HFFc6 (cell line): ENCODE measurements at regions not wholly inside any gene's neighbourhood (a gene's known extent, or its start where the extent isn't known, plus 50 kb on each side); places are given as distances from the start of the nearest gene placed in this dataset.
A peak's percentile ranks its signal among the peaks of the same experiment; 100 is the strongest.

Experiments used
- DNase-seq: peaks from one replicate; pipeline ENCODE4 v3.0.0-alpha.2; 2018
- H3K27ac Mint-ChIP-seq: 2 replicates; pipeline ENCODE4 v1.8.0; 2020; ENCODE audit warnings: mild to moderate bottlenecking, mixed read lengths
- H3K27me3 Mint-ChIP-seq: 2 replicates; pipeline ENCODE4 v1.8.0; 2021; ENCODE audit warnings: mild to moderate bottlenecking, moderate library complexity, mixed read lengths; ENCODE audit not compliant: insufficient read depth
- H3K36me3 Mint-ChIP-seq: 2 replicates; pipeline ENCODE4 v1.8.0; 2021; ENCODE audit warnings: low read depth, mixed read lengths
- H3K4me1 Mint-ChIP-seq: 2 replicates; pipeline ENCODE4 v1.8.0; 2020; ENCODE audit warnings: low read depth, mixed read lengths
- H3K4me3 Mint-ChIP-seq: 2 replicates; pipeline ENCODE4 v1.8.0; 2020; ENCODE audit warnings: mild to moderate bottlenecking, moderate library complexity, mixed read lengths
- H3K9me3 Mint-ChIP-seq: 2 replicates; pipeline ENCODE4 v1.8.0; 2020; ENCODE audit warnings: mild to moderate bottlenecking, mixed read lengths
- TF ChIP-seq, protein P1 (sequence below): fragments of 200-600 bp; sonication (generic); IDR thresholded peaks from 2 replicates; pipeline ENCODE4 v1.5.0; 2021; ENCODE audit warnings: antibody characterized with exemption, mild to moderate bottlenecking

GRCh38 chr5:124655921-124656511 lies 90.4 kb downstream of the ZNF608 start:
- Mint-ChIP-seq H3K27ac (no peak overlapping the region), H3K27me3 (no peaks in the 10 kb centered on the region), H3K9me3 (no peaks in the 10 kb centered on the region), H3K4me1 (peaks cover 46% of the 10 kb centered on the region), H3K4me3 (no peak overlapping the region), H3K36me3 (no peaks in the 10 kb centered on the region)
- peak; percentile 79 for DNase-seq
- TF ChIP-seq, protein P1, sequence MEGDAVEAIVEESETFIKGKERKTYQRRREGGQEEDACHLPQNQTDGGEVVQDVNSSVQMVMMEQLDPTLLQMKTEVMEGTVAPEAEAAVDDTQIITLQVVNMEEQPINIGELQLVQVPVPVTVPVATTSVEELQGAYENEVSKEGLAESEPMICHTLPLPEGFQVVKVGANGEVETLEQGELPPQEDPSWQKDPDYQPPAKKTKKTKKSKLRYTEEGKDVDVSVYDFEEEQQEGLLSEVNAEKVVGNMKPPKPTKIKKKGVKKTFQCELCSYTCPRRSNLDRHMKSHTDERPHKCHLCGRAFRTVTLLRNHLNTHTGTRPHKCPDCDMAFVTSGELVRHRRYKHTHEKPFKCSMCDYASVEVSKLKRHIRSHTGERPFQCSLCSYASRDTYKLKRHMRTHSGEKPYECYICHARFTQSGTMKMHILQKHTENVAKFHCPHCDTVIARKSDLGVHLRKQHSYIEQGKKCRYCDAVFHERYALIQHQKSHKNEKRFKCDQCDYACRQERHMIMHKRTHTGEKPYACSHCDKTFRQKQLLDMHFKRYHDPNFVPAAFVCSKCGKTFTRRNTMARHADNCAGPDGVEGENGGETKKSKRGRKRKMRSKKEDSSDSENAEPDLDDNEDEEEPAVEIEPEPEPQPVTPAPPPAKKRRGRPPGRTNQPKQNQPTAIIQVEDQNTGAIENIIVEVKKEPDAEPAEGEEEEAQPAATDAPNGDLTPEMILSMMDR = no peak

DNA sequence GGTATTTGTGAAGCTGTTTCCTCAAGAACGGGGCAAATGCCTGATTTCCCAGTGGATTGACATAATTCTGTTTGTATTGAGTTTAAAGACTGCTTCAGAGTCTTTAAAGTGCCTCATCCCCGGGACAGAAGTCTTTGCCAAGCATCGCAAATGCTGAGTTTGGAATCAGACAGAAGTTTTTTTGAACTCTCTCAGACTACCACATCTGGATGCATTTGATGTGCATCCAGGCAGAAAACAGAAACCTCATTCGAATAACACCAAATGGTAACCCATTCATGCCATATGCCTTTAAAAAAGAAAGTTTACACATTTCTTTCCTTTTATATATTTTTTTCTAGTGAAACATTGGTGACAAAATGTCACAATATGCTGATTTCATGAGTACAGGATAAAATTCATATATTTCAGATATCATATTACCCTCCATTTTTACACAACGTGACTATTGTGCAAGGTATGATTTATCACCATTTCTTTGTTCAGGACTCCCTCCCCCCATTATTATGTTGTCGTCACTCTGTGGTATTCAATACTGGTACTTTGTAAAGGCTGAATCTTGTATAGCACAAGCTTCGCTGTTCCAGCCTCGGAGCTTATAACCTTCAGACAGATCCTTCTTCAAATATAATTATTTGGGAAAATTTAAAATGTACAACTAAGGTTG lies 91.1 kb downstream of the ZNF608 start:
- Mint-ChIP-seq H3K9me3 (no peaks in the 10 kb centered on the region), H3K4me1 (peaks cover 46% of the 10 kb centered on the region), H3K36me3 (no peaks in the 10 kb centered on the region), H3K27ac (no peak overlapping the region), H3K4me3 (no peak overlapping the region), H3K27me3 (no peaks in the 10 kb centered on the region)
- no peak for DNase-seq
- TF ChIP-seq, protein P1 = no peak

DNA sequence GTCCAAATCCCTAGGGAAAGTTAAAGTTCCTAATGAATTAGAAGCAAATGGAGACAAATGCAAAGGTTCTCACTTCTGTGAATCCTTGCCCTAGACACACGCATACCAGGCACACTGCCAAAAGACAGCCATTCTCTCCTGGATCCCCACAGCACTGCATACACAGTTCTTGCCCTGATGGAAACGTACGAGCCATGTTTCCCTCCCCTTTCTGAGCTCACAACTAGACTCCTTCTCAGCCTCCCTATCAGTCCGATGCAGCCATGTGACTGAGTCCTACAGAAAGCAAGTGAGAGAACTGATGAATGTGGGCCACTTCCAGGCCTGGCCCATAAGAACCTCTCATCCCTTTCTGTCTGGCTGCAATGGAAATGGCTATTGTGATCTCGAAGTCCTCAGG lies 92.0 kb downstream of the ZNF608 start:
- Mint-ChIP-seq H3K4me1 (peaks cover 46% of the 10 kb centered on the region), H3K9me3 (no peaks in the 10 kb centered on the region), H3K4me3 (no peak overlapping the region), H3K36me3 (no peaks in the 10 kb centered on the region), H3K27me3 (no peaks in the 10 kb centered on the region), H3K27ac (no peak overlapping the region)
- no peak for DNase-seq
- TF ChIP-seq, protein P1 = no peak

DNA sequence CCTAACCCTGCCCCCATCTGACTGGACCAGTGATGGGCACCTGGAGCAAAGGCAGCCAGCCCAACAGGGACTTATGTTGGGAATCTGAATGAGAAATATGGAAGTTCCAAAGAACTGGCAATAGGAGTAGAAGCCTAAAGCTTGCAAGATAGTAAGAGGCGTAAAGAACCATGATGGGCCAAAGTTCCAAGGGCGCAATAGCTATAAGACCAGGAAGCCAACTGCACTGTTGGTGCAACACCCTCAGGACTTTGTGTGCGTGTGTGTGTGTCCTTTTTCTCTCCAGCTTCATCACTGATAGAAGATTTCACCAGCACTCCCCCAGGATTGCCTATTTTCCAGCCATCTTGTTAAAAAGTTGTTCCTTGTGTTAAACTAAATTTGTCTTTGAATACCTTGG lies 92.8 kb downstream of the ZNF608 start:
- Mint-ChIP-seq H3K4me1 (peaks cover 46% of the 10 kb centered on the region), H3K36me3 (no peaks in the 10 kb centered on the region), H3K4me3 (no peak overlapping the region), H3K27me3 (no peaks in the 10 kb centered on the region), H3K9me3 (no peaks in the 10 kb centered on the region), H3K27ac (no peak overlapping the region)
- no peak for DNase-seq
- TF ChIP-seq, protein P1 = no peak

- no peaks in the 10 kb centered on the region for H3K27me3 Mint-ChIP-seq
- H3K4me1 Mint-ChIP-seq = peaks cover 48% of the 10 kb centered on the region
- no peak overlapping the region for H3K27ac Mint-ChIP-seq
- no peak for DNase-seq
- H3K9me3 Mint-ChIP-seq = no peaks in the 10 kb centered on the region
- H3K4me3 Mint-ChIP-seq = no peak overlapping the region
- TF ChIP-seq, protein P1 = no peak
- peaks cover 4% of the 10 kb centered on the region; the same call in 1 of the 2 replicates for H3K36me3 Mint-ChIP-seq
These were observed 93.5 kb downstream of the ZNF608 start for GRCh38 chr5:124652892-124653441.
